Lung microvascular endothelial cell (primary cell): ENCODE measurements at regions not wholly inside any gene's neighbourhood (a gene's known extent, or its start where the extent isn't known, plus 50 kb on each side); places are given as distances from the start of the nearest gene placed in this dataset.

Source experiments
- DNase-seq, 2 donors: peaks; one replicate each; pipeline versions ENCODE4 v3.0.0 to v3.0.0-alpha.2; 2010; ENCODE audit warnings: low read depth in 2 of 2

DNA sequence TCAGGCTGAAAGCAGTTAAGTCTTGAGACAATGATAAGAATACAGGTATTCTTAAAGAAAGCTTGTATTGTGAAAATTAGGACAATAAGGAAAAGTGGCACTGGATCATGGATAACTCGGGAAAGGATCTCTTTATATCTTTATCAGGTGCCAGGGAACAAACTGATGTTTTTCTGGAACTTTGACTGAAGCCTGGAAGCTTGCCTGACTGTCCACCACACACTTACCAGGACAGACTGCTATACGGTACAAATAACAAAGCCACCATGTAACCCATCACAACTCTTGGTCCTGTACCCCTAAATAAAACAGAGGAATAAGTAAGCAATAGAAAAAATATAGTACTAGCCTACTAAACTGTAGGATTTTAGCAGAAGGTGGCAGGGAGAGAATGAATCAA is 623.0 kb downstream of the OTOL1 start:
- DNase-seq, result no peak

DNA sequence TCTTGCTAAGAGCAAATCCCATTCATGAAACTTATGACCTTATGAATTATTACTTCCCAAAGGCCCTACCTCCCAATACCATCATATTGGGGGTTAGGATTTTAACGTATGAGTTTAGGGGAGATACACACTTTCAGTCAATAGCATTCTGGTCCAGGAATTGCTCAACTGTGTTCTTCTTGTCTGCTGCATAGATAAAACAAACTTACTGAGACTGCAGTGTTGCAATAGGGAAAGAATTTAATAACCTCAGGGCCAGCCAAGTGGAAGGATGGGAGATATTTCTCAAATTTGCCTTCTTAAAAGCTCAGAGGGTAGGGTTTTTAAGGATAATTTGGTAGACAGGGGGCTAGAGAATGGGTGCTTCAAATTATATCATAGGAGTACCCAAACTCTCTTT is 625.8 kb downstream of the OTOL1 start:
- DNase-seq, result no peak

DNA sequence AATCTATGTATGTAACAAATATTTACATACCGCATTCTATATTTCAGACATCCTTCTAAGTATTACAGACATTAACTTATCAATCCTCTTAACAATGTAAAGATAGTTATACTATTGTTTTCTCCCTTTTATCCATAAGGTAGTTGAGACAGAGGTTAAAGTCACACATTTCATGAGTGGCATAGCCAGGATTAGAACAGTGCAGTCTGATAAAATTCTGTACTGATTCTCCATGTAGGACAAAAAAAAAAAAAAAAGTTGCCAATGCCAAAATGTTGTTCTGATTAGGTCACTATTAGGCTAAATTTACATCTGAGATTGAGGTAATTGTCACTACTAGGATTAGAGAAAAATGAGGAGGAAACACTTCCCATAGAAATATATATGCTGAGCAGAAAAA is 629.2 kb downstream of the OTOL1 start:
- DNase-seq, result no peak

DNA sequence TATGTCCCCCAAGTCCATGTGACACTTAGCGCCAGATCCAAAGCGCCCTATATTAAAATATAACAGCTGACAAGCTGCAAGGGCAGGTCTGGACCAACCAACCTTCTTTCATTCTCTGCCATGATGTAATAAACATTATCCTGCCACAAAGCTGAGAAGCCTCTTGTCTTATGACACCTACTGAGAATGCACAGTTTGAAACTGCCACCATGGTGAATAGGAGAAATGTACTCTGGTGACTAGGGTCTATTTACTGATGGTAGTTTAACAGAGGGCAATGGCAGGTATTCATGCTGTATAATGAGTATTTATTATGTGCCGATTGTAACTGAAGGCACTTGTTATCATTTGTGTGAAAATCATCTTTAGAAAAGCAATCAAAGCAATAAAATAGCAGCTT is 634.0 kb downstream of the OTOL1 start:
- no peak for DNase-seq

DNA sequence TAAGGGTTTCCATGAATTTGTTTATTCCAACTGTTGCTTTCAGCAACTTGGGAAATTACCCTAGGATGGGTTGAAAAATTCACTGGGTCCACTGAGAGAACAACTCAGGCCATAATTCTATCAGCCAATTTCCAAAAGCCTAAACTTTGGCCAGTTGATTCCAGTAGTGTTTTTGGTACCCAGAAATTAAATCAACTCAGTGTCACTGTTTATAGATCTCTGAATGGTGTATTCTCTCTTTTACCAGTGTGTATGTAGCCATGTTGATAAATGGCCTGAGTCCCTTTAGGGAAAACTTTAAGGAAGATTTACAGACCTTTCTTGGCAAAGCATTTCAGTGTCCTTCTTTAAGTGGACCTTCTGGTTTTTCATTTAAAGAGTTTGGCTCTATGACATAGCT is 636.4 kb downstream of the OTOL1 start:
- no peak for DNase-seq

DNA sequence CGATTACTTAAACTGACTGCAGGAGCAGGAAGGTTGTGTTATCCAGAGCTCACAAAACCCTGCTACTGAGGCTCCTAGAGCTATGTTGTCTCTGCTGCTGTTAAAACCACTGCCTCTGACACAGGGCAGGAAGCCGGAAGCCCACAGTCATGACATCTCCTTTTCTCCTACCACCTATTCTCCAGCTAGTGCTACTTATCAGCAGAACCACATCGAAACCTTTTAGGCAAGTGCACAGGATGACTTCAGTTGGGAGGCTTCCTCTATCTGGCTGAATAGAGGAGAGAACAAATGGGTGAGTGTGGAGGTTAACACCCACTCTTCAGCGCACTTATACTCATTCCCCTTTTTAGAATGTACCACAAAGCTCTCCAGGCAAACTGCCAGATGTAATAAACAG is 638.0 kb downstream of the OTOL1 start:
- DNase-seq, result no peak

DNA sequence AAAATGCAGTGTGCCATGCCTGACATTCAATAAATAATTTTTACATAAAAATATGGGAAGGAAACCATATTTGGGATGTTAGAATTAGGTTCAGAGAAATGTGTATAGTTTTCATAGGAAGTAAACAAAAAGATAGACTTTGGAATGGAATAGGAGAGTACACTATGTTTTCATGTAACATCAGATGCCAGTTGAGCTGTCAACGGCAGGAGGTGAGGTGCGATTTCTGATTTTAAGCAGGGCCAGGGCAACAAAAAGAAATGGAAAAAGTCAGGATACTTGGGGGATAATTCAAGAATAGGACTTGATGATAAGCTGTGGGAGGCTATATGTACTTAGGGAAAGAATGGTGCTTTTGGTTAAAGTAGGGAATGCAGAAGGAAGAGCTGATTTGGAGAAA is 639.5 kb downstream of the OTOL1 start:
- no peak for DNase-seq

DNA sequence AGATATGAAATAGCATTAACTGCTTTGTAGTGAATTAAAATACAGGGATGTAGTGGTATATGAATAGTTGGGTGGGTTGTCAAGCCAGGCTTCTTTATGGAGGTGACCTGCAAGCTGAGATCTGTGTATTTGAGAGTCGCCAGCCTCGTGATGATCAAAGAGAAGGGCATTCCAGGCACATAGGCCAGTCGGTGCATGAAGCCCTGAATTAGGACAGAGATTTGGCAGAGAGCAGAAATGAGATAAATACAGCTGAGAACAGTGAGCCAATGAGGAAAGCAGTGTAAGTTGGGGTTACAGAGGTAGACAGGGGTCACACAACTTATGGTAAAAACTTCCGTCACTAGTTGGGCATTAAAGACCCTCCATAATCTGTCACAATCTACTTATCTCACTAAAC is 641.9 kb downstream of the OTOL1 start:
- DNase-seq, result no peak

DNA sequence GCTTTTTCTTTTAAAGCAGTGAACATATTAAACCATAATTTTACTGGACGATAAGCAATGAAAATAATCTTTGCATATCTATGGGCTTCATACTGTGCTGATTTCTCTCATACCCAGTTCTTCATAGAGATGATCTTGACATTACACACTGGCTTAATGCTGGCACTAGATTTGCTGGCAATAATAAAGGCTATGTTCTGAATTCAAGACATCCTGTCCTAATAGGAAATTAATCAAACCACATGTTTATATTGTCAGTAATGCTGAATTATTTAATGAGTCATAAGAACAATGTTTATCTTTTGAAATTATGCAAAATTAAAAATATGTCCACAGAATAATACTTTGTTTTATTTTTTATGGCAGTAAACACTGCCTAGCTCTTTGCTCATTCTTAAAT is 643.2 kb downstream of the OTOL1 start:
- DNase-seq, result peak in 1 of 2 donors; percentile 4

DNA sequence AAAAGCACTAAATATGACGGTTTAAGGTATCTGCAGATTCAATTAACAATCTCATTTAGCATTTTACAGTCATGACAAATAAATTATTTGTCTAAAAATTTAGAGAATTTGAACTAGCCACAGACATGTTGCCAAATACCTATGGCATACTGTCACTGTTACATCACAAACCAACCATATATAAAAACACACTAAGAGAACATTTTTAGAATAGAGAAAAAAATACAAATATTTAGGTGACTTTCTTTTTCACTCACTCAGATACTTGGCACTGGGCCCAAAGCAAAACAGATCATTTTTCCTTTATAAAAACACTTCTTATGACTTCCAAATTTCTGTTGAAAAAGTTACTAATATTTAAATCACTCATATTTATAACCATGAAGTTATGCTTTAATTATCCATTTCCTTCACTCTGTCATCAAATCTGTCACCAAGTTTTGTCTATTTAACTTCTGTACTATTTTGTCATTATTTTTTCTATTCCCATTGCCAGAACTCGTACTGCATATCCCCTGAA is 644.7 kb downstream of the OTOL1 start:
- DNase-seq, result peak in 1 of 2 donors; percentile 3

DNA sequence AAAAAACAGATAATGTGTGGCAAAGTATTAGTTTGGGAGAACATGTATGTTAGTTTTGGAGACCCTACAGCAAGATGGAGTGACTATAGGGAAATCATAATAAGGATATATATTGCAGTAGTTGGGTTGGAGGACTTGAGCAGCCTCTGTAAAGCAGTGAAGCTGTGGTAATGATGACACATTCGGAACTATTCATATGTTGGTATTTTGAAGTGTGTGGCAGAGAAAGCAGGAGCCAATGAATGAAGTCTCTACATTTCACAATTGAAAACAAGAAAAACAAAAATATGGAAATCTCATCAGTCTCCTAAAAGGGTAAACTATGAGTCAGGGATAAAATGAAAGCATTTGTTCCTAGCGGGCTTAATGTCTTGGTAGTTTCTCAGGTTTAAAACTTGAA is 645.9 kb downstream of the OTOL1 start:
- DNase-seq, result no peak

DNA sequence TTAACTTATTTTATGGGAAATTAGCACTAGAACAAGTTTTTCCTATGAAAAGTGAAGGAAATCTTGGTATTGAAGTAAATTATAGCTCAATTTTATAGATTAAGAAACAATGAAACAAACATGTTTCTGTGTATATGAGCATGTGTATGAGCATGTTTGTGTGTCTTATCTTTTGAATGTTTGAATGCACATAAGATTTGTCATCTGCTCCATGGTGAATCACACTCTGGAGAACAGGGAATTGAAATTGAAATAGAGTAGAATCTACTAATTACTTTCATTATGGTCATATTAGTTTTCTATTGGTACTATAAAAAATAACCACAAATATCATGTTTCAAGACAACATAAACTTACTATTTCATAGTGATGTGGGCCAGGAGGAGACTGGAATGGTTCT is 646.6 kb downstream of the OTOL1 start:
- no peak for DNase-seq

DNA sequence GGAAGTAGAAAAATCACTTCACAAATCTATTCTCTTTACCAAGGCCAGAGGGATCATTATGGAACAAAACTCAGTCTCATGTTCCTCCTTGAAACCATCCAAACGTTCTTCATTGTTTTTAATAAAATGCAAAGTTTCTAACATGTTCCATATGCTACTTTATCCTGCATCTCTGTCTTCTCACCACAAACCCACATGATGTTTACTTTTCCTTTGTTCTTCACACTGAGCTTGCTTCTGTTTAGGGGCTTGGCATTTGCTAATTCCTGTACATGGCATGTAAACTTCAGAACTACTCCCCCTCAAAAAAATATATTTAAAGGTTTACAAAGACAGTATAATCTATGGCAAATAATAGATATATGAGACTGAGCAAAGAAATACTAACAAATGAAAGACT is 651.4 kb downstream of the OTOL1 start:
- no peak for DNase-seq

DNA sequence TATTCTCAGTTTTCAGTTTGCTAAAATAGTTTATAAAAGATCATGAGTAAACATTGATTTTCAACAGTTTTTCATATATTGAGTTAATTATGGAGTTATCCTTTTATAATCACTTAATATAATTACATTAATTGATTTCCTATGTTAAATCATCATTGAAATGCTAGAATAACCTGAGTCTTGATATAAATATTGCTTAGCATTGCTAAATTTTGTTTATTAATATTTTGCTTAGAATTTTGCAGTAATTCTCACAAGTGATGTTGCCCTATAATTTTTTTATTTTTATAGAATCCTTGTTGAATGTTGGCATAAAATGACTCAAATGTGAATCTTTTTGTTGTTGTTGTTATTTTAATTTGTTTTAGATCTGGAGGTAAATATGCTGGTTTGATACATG is 654.2 kb downstream of the OTOL1 start:
- no peak for DNase-seq

DNA sequence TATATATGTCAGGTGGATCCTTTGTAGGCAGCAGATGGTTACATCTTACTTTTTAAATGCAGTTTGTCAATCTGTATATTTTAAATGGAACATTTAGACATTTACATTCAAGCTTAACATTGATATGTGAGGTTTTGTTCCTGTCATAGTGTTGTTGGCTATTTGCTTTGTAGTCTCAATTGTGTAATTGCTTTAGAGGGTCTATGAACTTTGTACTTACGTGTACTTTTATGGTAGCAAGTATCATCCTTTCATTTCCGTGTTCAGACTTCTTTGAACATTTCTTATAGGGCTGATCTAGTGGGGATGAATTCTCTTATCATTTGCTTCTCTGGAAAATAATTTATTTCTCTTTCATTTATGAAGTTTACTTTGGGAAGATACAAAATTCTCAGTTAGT is 656.0 kb downstream of the OTOL1 start:
- no peak for DNase-seq

DNA sequence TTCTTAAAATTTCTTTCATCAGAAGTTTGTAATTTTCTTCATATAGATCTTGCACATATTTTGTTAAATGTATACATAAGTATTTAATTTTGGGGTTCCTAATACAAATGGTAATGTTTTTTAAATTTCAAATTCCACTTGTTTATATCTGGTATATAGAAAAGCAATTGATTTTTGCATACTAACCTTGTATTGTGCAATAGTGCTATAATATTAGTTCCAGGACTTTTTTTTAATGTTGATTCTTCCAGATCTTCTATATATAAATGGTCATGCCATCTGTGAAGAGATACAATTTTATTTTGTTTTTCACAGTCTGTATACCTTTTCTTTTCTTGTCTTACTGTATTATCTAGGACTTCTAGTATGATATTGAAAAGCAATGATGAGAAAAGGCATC is 665.0 kb downstream of the OTOL1 start:
- no peak for DNase-seq

DNA sequence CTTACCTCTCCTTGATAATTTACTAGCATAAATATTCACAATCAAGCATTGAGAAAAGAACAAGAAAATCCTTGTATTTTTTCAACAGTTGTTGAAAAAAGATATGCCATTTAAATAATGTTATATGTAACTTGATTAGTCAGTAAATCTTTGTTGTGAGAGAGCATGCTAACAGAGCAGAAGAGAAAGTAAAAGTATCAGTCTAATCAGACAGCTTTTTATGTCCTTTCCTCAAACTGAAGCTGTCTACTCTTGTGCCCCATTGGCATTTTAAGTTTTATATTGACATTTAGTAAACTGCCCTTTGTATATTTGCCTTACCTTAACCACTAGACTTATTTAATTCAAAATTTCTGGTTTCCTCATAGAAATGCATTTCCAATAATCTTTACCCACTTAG is 668.7 kb downstream of the OTOL1 start:
- DNase-seq, result no peak

DNA sequence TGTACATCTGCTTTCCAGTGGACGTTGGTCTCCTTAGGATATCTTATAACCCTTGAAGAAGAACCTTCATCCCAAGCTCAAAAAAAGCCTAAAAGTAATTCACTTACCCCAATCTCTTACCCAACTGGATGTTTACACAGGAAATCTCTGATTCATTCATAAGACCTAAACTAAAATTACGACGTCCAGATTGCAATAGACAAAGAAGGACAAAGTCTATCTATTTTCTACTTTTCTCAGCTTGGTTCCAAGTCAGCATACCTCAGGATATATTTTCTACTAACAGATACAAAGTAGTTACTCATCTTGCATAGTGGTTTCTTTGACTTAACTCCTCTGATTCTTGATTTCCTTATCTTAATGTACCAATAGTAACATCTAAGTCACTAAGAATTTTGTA is 669.9 kb downstream of the OTOL1 start:
- DNase-seq, result no peak

DNA sequence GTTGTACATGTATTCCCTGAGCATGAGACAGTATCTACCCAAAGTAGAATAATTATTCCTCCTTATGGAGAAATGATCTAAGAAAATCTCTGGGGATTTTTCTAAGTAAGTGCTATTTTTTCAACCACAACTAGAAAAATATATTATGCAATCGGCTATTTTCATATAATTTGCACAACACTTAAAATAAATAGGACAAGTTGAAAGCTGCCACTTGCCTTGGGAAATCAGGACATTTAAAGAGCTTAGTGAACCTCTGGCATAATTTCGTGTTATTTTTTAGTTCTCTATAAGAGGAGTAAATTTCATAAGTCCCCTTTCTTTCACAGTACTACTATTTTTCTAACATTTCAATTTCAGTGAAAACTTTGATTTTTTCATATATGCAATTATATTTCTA is 672.1 kb downstream of the OTOL1 start:
- no peak for DNase-seq

DNA sequence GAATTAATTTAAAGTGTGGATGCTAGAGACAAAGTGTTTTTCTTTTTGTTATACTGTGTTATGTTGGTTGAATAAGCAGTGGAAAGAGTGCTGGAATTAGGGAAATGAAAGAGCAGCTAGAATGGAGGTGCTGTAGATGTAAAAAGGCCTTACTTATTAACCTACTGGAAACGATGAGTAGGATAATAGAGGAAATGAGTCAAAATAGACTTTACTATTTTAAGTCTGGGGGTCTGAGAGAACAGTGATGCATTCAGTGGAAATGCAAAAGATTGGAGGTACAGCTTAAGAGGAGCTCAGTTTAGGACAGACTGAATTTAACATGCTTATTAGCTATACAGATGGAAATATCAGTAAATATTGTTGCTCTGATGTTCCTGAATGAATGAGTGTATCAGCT is 674.0 kb downstream of the OTOL1 start:
- no peak for DNase-seq

DNA sequence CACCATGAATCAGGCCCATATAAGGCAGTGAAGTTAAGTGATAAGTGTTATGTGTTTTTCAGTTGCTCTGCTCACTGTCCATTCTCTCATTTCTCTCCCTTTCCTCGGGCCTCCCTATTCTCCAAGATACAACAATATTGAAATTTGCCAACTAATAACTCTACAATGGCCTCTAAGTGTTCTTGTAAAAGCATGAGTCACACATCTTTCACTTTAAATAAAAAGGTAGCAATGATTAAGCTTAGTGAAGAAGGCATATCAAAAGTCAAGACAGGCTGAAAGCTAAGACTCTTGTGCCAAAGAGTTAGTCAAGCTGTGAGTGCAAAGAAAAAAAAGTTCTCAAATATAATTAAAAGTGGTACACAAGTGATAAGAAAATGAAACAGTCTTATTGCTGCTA is 675.4 kb downstream of the OTOL1 start:
- DNase-seq, result no peak

DNA sequence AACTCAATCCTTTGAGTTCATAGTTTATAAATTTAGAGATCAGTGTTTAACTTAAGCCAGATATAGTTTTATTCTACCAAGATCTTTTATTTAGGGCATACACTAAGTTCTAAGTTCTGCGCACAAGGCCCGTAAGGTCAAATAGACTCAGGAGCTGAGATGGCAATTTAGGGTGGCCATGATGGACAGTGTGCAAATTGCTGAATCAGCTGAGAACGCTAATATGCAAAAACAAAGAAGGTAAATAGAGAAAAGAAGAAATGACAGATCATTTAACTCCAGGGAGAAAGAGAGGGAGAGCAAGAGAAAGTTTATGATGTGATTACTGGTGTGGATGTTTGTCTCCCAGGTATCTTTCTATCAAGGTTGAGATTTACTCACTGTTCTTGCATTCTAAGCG is 678.5 kb downstream of the OTOL1 start:
- no peak for DNase-seq

DNA sequence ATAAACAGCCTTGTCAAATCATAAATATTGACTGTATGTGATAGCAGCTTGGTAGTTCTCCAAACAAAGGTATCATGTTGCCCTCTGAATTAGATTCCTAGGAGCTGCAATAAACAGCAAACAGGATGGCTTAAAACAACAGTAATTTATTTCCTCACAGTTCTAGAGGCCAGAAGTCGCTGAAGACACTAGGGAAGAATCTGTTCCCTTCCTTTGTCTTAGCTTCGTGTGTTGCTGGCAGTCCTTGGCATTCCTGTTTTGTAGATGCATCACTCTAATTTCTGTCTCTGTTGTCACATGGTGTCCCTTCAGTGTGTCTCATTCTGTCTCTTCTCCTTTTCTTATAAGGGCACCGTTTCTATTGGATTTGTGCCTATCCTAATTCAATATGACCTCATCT is 679.3 kb downstream of the OTOL1 start:
- no peak for DNase-seq

DNA sequence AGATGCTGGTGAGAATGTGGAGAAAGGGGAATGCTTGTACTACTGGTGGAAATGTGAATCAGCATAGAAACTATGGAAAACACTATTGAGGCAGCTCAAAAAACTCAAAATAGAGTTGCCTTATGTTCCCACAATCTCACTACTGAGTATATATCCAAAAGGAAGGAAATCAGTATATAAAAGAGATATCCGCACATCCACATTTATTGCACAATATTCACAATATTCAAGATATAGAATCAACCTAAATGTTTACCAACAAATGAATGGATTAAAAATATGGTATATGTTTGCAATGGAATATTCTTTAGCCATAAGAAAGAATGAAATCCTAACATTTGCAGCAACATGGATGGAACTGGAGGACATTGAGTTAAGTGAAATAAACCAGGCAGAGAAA is 686.8 kb downstream of the OTOL1 start:
- DNase-seq, result no peak
